Uterus (tissue), 2 donors: ENCODE measurements at regions not wholly inside any gene's neighbourhood (a gene's known extent, or its start where the extent isn't known, plus 50 kb on each side); places are given as distances from the start of the nearest gene placed in this dataset.

Experiments used
- CTCF ChIP-seq, 4 experiments: fragments of 200-600 bp in 2 of 4; fragments of 450-650 bp in 2 of 4; sonication (generic) in 2 of 4; IDR thresholded peaks; one replicate each; pipeline ENCODE4 v1.5.1; 2016 to 2019; ENCODE audit warnings: antibody characterized with exemption in 4 of 4, mild to moderate bottlenecking in 2 of 4, moderate library complexity in 1 of 4
- POLR2A ChIP-seq, 2 donors: fragments of 450-650 bp; IDR thresholded peaks; one replicate each; pipeline ENCODE4 v1.6.1; 2016; ENCODE audit warnings: antibody characterized with exemption in 2 of 2, mild to moderate bottlenecking in 1 of 2, moderate library complexity in 1 of 2

- TF ChIP-seq CTCF (IDR thresholded peaks at IDR 0.05) (no peak), POLR2A (IDR thresholded peaks at IDR 0.05) (no peak)
Measured at GRCh38 chr9:110028271-110028670, 179.7 kb downstream of the C9orf152 start.
